HG02798 (cell line): ENCODE measurements at regions not wholly inside any gene's neighbourhood (a gene's known extent, or its start where the extent isn't known, plus 50 kb on each side); places are given as distances from the start of the nearest gene placed in this dataset.

Experiments used
- ATAC-seq: cut with Tn5 transposase; IDR thresholded peaks from one replicate; pipeline ENCODE4 v1.9.1; 2021; ENCODE audit warnings: mild to moderate bottlenecking; ENCODE audit not compliant: unreplicated experiment, poor library complexity

DNA sequence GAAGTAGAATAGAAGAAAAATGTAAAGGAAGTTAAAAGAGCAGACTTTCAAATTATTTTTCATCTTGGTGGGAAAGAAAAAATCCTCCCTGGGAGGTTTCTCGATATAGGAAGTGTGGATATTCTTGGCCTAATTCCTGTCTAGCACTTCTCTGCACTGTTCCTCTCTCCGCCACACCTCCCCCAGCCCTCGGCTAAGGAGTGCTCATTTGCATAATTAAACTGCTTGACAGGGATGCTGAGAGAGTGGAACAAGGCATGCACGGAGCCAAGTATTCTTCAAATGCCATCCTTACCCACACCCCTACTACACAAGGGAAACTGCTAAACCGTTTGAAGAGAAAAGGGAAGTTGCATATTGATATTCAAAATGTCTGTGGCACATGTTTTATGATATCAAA, 511.0 kb upstream of the HTR2A start:
- no peak for ATAC-seq

DNA sequence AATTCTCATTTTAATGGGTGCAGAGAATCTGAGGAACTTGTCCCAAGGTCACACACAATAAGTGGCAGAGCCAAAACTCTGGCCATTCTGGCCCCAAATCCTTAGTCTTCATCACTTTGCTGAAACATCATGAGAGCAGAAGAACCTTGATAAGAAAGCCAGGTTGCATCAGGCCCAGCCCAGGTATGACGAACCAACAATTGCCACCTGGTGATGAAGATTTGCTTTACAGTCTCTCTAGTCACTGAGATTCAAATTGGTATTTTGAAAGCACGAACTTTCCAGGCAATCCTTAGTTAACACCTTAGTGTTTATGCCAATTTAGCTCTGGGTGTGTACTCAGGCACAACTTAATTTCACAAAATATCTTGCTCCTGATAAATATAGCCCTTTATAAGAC, 502.7 kb upstream of the HTR2A start:
- ATAC-seq = no peak

DNA sequence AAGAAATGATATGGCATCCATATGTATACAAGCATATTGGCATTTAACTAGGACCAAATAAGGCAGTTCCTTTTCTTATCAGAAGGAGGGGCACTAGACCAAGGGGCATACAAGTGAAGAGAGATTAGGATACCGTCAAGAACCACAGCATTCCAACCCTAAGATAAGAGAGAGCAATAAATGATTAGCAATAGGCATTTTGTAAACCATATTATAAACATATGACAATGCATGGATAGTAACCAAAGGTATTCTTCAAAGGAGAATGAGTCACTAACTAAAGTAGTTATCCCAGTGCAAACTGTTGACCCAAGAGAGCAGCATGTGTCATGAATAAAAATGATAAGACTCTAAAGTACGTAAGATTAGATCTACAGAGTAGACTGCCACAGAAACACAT, 500.9 kb upstream of the HTR2A start:
- ATAC-seq = no peak

- no peak for ATAC-seq
Measured at GRCh38 chr13:47396915-47397314, 500.1 kb upstream of the HTR2A start.

DNA sequence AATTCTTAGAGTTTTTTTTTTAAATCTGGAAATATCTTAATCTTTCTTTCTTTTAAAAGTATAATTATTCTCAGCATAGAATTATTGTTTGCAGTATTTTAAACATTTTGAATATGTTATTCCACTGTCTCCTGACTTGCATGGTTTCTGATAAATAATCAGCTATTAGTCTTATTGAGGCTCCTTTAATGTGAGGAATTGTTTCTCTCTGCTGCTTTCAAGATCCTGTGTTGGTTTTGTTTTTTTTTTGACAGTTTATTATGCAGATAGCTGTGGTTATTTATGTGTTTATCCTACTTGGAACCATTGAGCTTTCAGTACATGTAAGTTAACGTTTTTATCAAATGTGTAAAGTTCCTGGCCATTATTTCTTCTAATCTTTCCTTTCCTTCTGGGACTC, 477.9 kb upstream of the HTR2A start:
- no peak for ATAC-seq

GRCh38 chr13:47372751-47373150, 475.9 kb upstream of the HTR2A start:
- ATAC-seq = no peak

DNA sequence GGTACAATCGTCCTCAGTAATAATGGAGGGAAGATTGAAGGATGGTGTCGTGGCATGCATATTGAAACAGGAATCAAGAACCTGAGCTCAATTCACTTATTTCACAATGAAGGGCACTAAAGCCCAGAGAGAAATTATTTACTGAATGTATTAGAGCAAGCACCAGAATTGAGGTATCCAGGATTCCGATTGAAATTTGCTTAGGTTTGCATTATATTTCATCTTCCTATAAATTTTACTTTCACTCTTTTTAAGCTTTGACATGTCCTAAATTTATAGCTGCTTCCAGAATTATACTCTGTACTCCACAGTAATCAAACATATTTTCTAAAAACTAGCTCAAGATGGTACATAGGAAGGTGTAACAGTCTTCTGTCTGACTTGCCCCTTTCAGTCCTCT, 454.9 kb upstream of the HTR2A start:
- ATAC-seq = no peak

DNA sequence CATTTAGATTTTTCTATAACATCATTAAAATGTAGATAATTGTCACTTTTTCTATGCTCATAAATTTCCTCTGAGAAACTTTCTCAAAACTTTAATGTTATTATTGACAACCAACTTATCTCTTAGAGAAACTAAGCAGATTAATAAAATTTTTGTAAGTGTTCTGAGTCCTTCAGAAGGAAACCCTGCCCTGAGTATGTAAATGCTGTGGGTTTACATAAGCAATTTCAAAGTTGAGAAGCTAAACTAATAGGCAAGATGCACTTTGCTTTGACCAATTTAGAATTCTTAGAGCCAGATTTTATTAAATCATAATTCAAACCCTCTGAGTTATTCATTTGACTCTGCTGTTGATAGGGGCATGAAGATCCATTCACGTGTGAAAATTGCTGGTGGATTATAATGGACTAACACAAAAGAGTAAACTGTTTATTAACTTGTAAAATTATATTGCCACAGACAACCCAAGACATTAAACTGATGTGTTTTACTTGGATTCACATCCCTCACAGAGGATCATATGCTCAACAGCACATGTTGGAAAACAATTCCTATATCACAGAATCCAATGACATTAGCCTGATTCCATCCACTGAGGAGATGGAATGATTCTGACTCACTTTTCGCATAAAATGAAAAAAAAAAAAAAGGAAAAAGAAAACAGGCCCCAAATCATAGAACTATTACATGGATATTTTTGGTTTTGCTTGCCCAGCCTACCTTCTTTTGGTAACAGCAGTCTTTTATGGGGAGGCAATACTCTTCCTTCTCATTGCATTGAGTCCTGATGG, 453.7 kb upstream of the HTR2A start:
- ATAC-seq = no peak

DNA sequence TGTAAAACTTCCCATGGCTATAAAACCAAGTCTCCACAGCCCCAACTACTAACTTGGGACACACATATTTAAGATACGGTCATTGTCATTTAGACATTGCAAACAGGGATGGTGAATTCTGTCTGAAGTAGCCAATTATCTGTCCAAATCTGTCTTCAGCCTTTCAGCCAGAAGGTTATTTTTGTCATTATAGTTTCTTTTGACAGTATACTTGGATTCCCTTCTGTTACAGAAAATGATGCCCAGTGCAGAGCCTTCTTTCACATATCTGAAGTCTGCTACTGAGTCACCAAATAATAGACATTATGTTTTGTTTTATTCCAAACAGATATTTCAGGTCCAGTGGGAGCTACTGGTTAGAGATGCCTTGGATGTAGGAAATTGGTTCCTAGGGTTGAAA, 452.4 kb upstream of the HTR2A start:
- ATAC-seq = no peak

DNA sequence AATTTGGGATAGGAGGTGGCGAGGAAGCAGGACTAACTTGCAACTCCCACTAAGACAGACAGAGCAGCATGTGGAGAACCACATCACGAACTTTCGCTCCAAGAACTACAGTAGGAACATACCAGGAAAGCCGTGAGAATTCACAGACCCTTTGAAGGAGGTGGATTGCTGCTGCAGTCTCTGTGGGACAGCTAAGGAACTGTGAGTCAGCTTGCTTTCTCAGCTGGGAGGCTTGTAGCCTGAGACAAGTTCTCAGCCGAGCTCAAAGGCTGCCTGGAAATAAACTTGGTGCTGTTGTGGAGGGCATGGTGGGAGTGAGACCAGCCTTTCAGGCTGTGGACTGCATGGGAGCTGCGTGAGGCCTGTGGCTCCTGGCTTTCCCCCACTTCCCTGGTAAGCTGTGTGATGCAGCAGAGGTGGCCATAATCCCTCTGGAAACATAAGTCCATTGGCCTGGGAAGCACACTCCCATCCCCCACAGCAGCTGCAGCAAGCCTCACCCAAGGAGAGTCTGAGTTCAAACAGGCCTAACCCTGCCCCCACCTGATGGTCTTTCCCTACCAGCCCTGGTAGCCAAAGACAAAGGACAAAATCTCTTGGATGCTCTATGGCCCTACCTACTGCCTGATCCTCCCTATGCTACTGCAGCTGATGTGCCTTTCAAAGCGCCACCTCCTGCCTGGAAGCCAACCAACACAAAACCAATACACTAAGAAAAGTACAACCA, 441.1 kb upstream of the HTR2A start:
- no peak for ATAC-seq

- no peak for ATAC-seq
Measured at GRCh38 chr13:47334173-47334572, 437.3 kb upstream of the HTR2A start.

GRCh38 chr13:47332149-47332548, 435.3 kb upstream of the HTR2A start:
- no peak for ATAC-seq

- no peak for ATAC-seq
Measured at GRCh38 chr13:47330031-47330430, 433.2 kb upstream of the HTR2A start.

DNA sequence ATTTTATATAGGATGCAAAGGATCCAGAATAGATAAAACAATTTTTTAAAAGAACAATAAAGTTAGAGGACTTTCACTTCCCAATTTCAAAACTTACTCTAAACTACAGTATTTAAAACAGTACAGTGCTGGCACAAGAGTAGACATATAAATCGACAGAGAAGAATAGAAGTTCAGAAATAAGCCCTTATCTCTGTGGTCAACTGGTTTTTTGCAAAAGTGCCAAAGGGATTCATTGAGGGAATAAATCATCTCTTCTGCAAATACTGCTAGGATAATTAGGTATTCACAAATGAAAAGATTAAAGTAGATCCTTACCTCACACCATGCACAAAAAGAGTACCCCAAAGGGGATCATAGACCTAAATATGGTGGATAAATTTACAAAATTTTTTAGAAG, 431.0 kb upstream of the HTR2A start:
- no peak for ATAC-seq

- ATAC-seq = no peak
Measured at GRCh38 chr13:47326061-47326460, 429.2 kb upstream of the HTR2A start.

DNA sequence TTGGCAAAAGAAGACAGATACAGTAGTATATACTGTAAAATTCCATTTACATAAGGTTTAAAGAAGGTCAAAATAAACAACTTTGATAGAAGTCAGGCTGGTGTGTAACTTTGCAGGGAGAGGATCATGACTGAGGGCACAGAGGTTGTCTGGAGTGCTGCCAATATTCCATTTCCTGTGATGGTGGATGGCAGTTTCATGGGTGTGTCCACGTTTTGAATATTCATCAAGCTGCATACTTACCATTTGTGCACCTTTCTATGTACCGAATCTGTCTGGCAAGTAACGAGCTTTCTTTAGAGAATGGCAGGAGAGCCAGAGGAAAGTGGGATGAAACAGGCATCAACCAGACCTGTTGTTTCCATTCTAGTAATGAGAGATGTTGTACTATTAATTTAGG, 420.5 kb upstream of the HTR2A start:
- ATAC-seq = no peak

GRCh38 chr13:47310401-47310800, 413.5 kb upstream of the HTR2A start:
- no peak for ATAC-seq

GRCh38 chr13:47306991-47307390, 410.1 kb upstream of the HTR2A start:
- no peak for ATAC-seq

GRCh38 chr13:47303626-47304025, 406.8 kb upstream of the HTR2A start:
- no peak for ATAC-seq

DNA sequence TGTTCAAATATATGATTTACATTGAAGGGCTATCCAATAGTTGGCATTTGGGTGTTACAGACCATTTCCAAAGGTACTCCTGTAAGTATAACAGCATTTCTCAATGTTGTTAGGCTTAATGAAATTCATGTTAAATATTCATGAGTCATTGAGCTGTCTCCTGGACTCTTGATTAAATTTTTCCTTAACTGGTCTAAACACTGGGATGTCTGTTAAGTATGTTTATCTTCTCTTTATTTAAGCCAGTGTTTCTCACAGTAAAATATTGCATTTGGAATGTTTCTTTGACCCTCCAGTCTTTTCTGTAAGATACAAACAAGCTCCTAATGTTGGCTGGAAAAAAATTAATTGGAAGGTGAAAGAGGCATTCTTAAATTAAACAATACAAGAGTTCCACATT, 402.5 kb upstream of the HTR2A start:
- ATAC-seq = no peak

- ATAC-seq = no peak
Measured at GRCh38 chr13:47298506-47298905, 401.7 kb upstream of the HTR2A start.

GRCh38 chr13:47294691-47295090, 397.8 kb upstream of the HTR2A start:
- no peak for ATAC-seq
